Keratinocyte (primary cell): ENCODE measurements at regions not wholly inside any gene's neighbourhood (a gene's known extent, or its start where the extent isn't known, plus 50 kb on each side); places are given as distances from the start of the nearest gene placed in this dataset.

Source experiments
- DNase-seq: peaks from one replicate; pipeline ENCODE4 v3.0.0-alpha.2; 2011; ENCODE audit warnings: low read depth, missing footprints, low spot score
- FAIRE-seq: peaks from 2 replicates; lab custom pipeline; 2011; peaks lifted over from hg19 to GRCh38; lab: Jason Lieb, UNC
- H2AFZ ChIP-seq: 2 replicates; pipeline ENCODE4 v1.6.0; 2012; ENCODE audit warnings: low read length, control low read depth, inconsistent platforms; ENCODE audit not compliant: control insufficient read depth
- H3K27ac ChIP-seq: 2 replicates; pipeline ENCODE4 v1.5.1; 2011; ENCODE audit warnings: low read length; ENCODE audit not compliant: control insufficient read depth, insufficient read depth
- H3K27me3 ChIP-seq: 3 replicates; pipeline ENCODE4 v1.6.0; 2011; ENCODE audit warnings: low read length; ENCODE audit not compliant: control insufficient read depth, insufficient read depth; ENCODE audit errors: extremely low read depth
- H3K36me3 ChIP-seq, 2 experiments: 2 replicates in 1 of 2; 3 replicates in 1 of 2; pipeline ENCODE4 v1.5.1; 2011; ENCODE audit warnings: low read length in 2 of 2, mild to moderate bottlenecking in 1 of 2; ENCODE audit not compliant: control insufficient read depth in 2 of 2, insufficient read depth in 2 of 2; ENCODE audit errors: extremely low read depth in 1 of 2
- H3K4me1 ChIP-seq: 3 replicates; pipeline ENCODE4 v1.5.1; 2011; ENCODE audit warnings: low read length; ENCODE audit not compliant: control insufficient read depth, insufficient read depth; ENCODE audit errors: extremely low read depth
- H3K4me2 ChIP-seq: 3 replicates; pipeline ENCODE4 v1.6.0; 2011; ENCODE audit warnings: low read depth, low read length; ENCODE audit not compliant: control insufficient read depth, insufficient read depth; ENCODE audit errors: extremely low read depth
- H3K4me3 ChIP-seq, 3 experiments: fragments of 200-600 bp in 1 of 3; sonication (generic) in 1 of 3; 2 replicates in 2 of 3; 3 replicates in 1 of 3; pipeline ENCODE4 v1.5.1; 2011 to 2016; ENCODE audit warnings: low read length in 3 of 3, mild to moderate bottlenecking in 3 of 3, control low read depth in 2 of 3, inconsistent platforms in 1 of 3, low read depth in 1 of 3, mixed read lengths in 1 of 3, mixed run types in 1 of 3, moderate library complexity in 1 of 3; ENCODE audit not compliant: control insufficient read depth in 2 of 3, insufficient read depth in 2 of 3; ENCODE audit errors: extremely low read depth in 1 of 3
- H3K79me2 ChIP-seq: 2 replicates; pipeline ENCODE4 v1.6.0; 2012; ENCODE audit warnings: low read length; ENCODE audit not compliant: control insufficient read depth, insufficient read depth
- H3K9ac ChIP-seq: 3 replicates; pipeline ENCODE4 v1.6.0; 2011; ENCODE audit warnings: low read length; ENCODE audit not compliant: control insufficient read depth, insufficient read depth; ENCODE audit errors: extremely low read depth
- H3K9me1 ChIP-seq: 3 replicates; pipeline ENCODE4 v1.6.0; 2011; ENCODE audit warnings: low read length; ENCODE audit not compliant: control insufficient read depth, insufficient read depth; ENCODE audit errors: extremely low read depth
- H3K9me3 ChIP-seq: 2 replicates; pipeline ENCODE4 v1.5.1; 2012; ENCODE audit warnings: low read depth, low read length; ENCODE audit not compliant: control insufficient read depth
- H4K20me1 ChIP-seq: 3 replicates; pipeline ENCODE4 v1.6.0; 2011; ENCODE audit warnings: low read length; ENCODE audit not compliant: control insufficient read depth, insufficient read depth; ENCODE audit errors: extremely low read depth
- EZH2 ChIP-seq: IDR thresholded peaks from one replicate; pipeline ENCODE4 v1.6.1; 2012; ENCODE audit warnings: inconsistent platforms, mild to moderate bottlenecking, low read length, moderate library complexity
- dilution Hi-C: fragments of 300-500 bp; cut with MboI; formaldehyde crosslinking; loops from one replicate; pipeline ENCODE4 v1.7.0; 2020; ENCODE audit warnings: low sequenced_read_pairs; ENCODE audit not compliant: extremely low pct_ligation_motif_present
- TF ChIP-seq, protein P1 (sequence below), 3 experiments: IDR thresholded peaks in 1 of 3; conservative IDR thresholded peaks in 1 of 3; optimal IDR thresholded peaks in 1 of 3; 2 replicates in 2 of 3; 3 replicates in 1 of 3; pipeline versions ENCODE3 to v1.5.1; 2011; ENCODE audit warnings: low read length in 3 of 3, mild to moderate bottlenecking in 3 of 3, moderate library complexity in 2 of 3, control low read depth in 1 of 3, inconsistent platforms in 1 of 3; ENCODE audit not compliant: insufficient read depth in 2 of 3; ENCODE audit errors: extremely low read depth in 1 of 3

DNA sequence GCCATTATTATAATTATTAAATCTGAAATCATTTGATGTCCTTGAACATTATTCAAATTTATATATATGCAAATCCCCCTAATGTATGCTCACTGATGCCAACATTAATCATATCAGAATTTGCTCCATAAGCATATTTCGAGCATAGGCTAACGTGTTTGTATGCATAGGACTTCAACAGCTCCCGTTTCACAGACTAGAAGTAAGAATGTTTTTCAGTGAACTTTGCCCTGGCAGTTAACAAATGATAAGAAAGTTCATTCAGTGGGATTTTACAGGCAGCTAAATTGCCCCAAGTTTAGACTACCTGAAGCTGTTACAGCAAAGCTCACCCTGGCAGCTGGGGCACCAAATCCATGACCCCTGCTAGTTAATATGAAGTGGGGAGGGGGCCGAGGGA lies 272.0 kb downstream of the LNPK start:
- FAIRE-seq (no peak), DNase-seq (no peak)
- TF ChIP-seq, protein P1, sequence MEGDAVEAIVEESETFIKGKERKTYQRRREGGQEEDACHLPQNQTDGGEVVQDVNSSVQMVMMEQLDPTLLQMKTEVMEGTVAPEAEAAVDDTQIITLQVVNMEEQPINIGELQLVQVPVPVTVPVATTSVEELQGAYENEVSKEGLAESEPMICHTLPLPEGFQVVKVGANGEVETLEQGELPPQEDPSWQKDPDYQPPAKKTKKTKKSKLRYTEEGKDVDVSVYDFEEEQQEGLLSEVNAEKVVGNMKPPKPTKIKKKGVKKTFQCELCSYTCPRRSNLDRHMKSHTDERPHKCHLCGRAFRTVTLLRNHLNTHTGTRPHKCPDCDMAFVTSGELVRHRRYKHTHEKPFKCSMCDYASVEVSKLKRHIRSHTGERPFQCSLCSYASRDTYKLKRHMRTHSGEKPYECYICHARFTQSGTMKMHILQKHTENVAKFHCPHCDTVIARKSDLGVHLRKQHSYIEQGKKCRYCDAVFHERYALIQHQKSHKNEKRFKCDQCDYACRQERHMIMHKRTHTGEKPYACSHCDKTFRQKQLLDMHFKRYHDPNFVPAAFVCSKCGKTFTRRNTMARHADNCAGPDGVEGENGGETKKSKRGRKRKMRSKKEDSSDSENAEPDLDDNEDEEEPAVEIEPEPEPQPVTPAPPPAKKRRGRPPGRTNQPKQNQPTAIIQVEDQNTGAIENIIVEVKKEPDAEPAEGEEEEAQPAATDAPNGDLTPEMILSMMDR (optimal IDR thresholded peaks at IDR 0.05 in 1 of 3, IDR thresholded peaks at IDR 0.05 in 1 of 3, conservative IDR thresholded peaks at IDR 0.05 in 1 of 3; ENCODE audit: extremely low read depth in 1 of 3, insufficient read depth in 2 of 3, low read length in 3 of 3) = no peak
- TF ChIP-seq EZH2 = no peak
- H4K20me1 ChIP-seq = no peaks in the 10 kb centered on the region
- no peak overlapping the region for H3K9ac ChIP-seq
- H3K4me2 ChIP-seq = no peak overlapping the region
- no peaks in the 10 kb centered on the region for H3K79me2 ChIP-seq
- no peaks in the 10 kb centered on the region for H3K4me1 ChIP-seq
- H3K9me3 ChIP-seq = no peaks in the 10 kb centered on the region
- no peak overlapping the region for H3K27ac ChIP-seq
- no peaks in the 10 kb centered on the region for H3K27me3 ChIP-seq
- no peak overlapping the region for H2AFZ ChIP-seq
- H3K9me1 ChIP-seq = no peaks in the 10 kb centered on the region
- H3K36me3 ChIP-seq = no peaks in the 10 kb centered on the region
- dilution Hi-C loops = no loop called here
- H3K4me3 ChIP-seq = no peak overlapping the region

DNA sequence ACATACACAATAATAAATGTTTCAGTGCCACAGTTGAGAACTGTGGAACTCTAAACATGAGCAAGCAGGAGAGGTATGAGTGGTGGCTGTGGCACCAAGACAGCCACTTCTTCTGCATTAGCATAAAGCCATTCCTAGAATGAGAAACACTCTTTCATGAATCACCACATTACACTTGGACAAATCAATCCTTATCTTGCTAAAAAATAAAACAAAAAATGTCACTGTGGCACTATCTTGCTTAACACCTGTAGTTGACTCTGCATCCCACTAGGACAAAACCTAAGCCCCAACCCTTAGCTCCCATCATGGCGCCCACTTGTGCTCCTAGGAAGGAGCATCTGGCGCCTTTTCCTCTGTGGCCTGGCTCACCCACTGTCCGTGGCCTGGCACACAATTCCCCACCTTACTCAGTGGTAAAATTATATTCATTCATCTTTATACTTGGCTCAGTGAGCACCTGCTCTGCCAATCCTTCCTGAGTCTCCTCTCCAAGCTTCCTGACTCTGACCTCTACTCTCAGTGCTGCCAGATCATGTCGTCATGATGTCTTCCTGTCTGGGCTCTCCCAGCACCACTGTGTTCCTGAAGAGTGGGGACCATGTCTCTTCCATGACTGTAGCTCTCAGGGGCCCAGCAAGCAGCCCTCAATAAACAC lies 272.9 kb downstream of the LNPK start:
- FAIRE-seq (no peak), DNase-seq (no peak)
- no peaks in the 10 kb centered on the region for H3K36me3 ChIP-seq
- dilution Hi-C loops = no loop called here
- H3K9me1 ChIP-seq = no peaks in the 10 kb centered on the region
- H3K4me2 ChIP-seq = no peak overlapping the region
- H3K79me2 ChIP-seq = no peaks in the 10 kb centered on the region
- TF ChIP-seq EZH2 = no peak
- TF ChIP-seq, protein P1 (optimal IDR thresholded peaks at IDR 0.05 in 1 of 3, IDR thresholded peaks at IDR 0.05 in 1 of 3, conservative IDR thresholded peaks at IDR 0.05 in 1 of 3; ENCODE audit: extremely low read depth in 1 of 3, insufficient read depth in 2 of 3, low read length in 3 of 3) = no peak
- H4K20me1 ChIP-seq = no peaks in the 10 kb centered on the region
- no peaks in the 10 kb centered on the region for H3K9me3 ChIP-seq
- no peak overlapping the region for H3K9ac ChIP-seq
- H3K4me1 ChIP-seq = no peaks in the 10 kb centered on the region
- H3K4me3 ChIP-seq = no peak overlapping the region
- no peak overlapping the region for H3K27ac ChIP-seq
- H2AFZ ChIP-seq = no peak overlapping the region
- no peaks in the 10 kb centered on the region for H3K27me3 ChIP-seq
